Hepatocyte (in vitro differentiated cells): ENCODE measurements at regions not wholly inside any gene's neighbourhood (a gene's known extent, or its start where the extent isn't known, plus 50 kb on each side); places are given as distances from the start of the nearest gene placed in this dataset.

Source experiments
- DNase-seq: peaks from one replicate; pipeline ENCODE4 v3.0.0-alpha.2; 2016; ENCODE audit warnings: low spot score
- H2AFZ ChIP-seq: fragments of 200-600 bp; sonication (generic); 2 replicates; pipeline ENCODE4 v1.6.0; 2016; ENCODE audit warnings: antibody characterized with exemption, mild to moderate bottlenecking
- H3K27ac ChIP-seq: fragments of 200-600 bp; sonication (generic); 2 replicates; pipeline ENCODE4 v1.5.1; 2016; ENCODE audit warnings: mild to moderate bottlenecking
- H3K27me3 ChIP-seq: fragments of 200-600 bp; sonication (generic); 2 replicates; pipeline ENCODE4 v1.6.1; 2016
- H3K36me3 ChIP-seq: fragments of 200-600 bp; sonication (generic); replicated peaks from 2 replicates; pipeline ENCODE4 v1.5.1; 2016; ENCODE audit warnings: low read depth; ENCODE audit not compliant: insufficient read depth
- H3K4me1 ChIP-seq: fragments of 200-600 bp; sonication (generic); 2 replicates; pipeline ENCODE4 v1.5.1; 2016; ENCODE audit warnings: mild to moderate bottlenecking, moderate library complexity; ENCODE audit not compliant: insufficient read depth
- H3K4me2 ChIP-seq: fragments of 200-600 bp; sonication (generic); 2 replicates; pipeline ENCODE4 v1.6.0; 2016
- H3K4me3 ChIP-seq: fragments of 200-600 bp; sonication (generic); 2 replicates; pipeline ENCODE4 v1.5.1; 2016; ENCODE audit warnings: mild to moderate bottlenecking
- H3K79me2 ChIP-seq: fragments of 200-600 bp; sonication (generic); 2 replicates; pipeline ENCODE4 v1.6.0; 2017; ENCODE audit warnings: mild to moderate bottlenecking
- H3K9me2 ChIP-seq: fragments of 200-600 bp; sonication (generic); replicated peaks from 2 replicates; pipeline ENCODE4 v1.6.0; 2017; ENCODE audit warnings: mild to moderate bottlenecking; ENCODE audit not compliant: insufficient read depth
- H3K9me3 ChIP-seq: fragments of 200-600 bp; sonication (generic); 2 replicates; pipeline ENCODE4 v1.5.1; 2016; ENCODE audit warnings: low read depth, mild to moderate bottlenecking
- H4K20me1 ChIP-seq: fragments of 200-600 bp; sonication (generic); 2 replicates; pipeline ENCODE4 v1.6.0; 2016; ENCODE audit warnings: mild to moderate bottlenecking; ENCODE audit not compliant: insufficient read depth, poor library complexity, severe bottlenecking
- CTCF ChIP-seq: fragments of 200-600 bp; sonication (generic); IDR thresholded peaks from 2 replicates; pipeline ENCODE4 v1.5.1; 2016; ENCODE audit warnings: antibody characterized with exemption, mild to moderate bottlenecking; ENCODE audit not compliant: poor library complexity
- EZH2 ChIP-seq: fragments of 200-600 bp; sonication (generic); IDR thresholded peaks from 2 replicates; pipeline ENCODE4 v1.6.1; 2016; ENCODE audit warnings: antibody characterized with exemption, mild to moderate bottlenecking, borderline replicate concordance
- EZH2phosphoT487 ChIP-seq: fragments of 200-600 bp; sonication (generic); IDR thresholded peaks from one replicate; pipeline ENCODE4 v1.6.1; 2018; ENCODE audit warnings: antibody characterized with exemption, mild to moderate bottlenecking, low read depth, moderate library complexity; ENCODE audit not compliant: unreplicated experiment, severe bottlenecking
- WGBS: methylation state at CpG from one replicate; pipeline ENCODE4 v1.1.6; 2016; ENCODE audit warnings: low lambda C conversion rate; ENCODE audit errors: missing lambda C conversion rate; 5-methylcytosine and 5-hydroxymethylcytosine counted together

- Histone ChIP-seq H2AFZ (no peak overlapping the region), H3K36me3 (no peaks in the 10 kb centered on the region), H3K27me3 (no peaks in the 10 kb centered on the region), H3K79me2 (no peaks in the 10 kb centered on the region), H4K20me1 (no peaks in the 10 kb centered on the region), H3K4me1 (peaks cover 5% of the 10 kb centered on the region), H3K4me3 (no peak overlapping the region), H3K4me2 (no peak overlapping the region), H3K9me3 (no peaks in the 10 kb centered on the region), H3K27ac (no peak overlapping the region), H3K9me2 (no peaks in the 10 kb centered on the region)
- 67% methylated on average over 10 of the region's 10 CpGs for WGBS
- peak; percentile 19 for DNase-seq
- no peak for TF ChIP-seq EZH2
These were observed 240.1 kb downstream of the STIM2 start for GRCh38 chr4:27100713-27101112.

DNA sequence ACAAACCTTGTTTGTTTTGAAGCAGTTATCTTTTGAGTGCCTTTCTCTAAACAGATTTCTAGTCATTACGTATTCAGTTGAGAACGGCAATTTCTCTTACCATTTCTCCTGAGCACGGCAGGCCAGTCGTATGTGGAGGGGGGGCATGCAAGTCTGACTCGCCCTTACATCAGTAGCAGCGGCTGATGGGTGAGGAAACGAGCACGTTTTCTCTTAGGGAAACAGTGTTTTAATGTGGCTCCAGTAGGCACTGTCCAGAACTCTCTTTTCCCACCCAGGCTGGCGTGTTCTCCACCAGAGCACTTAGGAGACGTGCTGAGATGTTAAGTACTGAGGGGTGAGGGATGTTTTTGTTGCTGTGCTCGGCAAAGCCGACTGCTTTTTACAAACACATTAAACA is 240.5 kb downstream of the STIM2 start:
- TF ChIP-seq EZH2 = no peak
- TF ChIP-seq CTCF = no peak
- no peak for TF ChIP-seq EZH2phosphoT487
- H3K4me2 ChIP-seq = no peak overlapping the region
- no peak overlapping the region for H3K27ac ChIP-seq
- no peaks in the 10 kb centered on the region for H3K9me2 ChIP-seq
- DNase-seq = no peak
- H3K27me3 ChIP-seq = no peaks in the 10 kb centered on the region
- no peaks in the 10 kb centered on the region for H3K79me2 ChIP-seq
- H3K4me1 ChIP-seq = peaks cover 5% of the 10 kb centered on the region
- no peaks in the 10 kb centered on the region for H3K36me3 ChIP-seq
- 51% methylated on average over 12 of the region's 12 CpGs for WGBS
- no peaks in the 10 kb centered on the region for H3K9me3 ChIP-seq
- no peak overlapping the region for H3K4me3 ChIP-seq
- no peak overlapping the region for H2AFZ ChIP-seq
- H4K20me1 ChIP-seq = no peaks in the 10 kb centered on the region

DNA sequence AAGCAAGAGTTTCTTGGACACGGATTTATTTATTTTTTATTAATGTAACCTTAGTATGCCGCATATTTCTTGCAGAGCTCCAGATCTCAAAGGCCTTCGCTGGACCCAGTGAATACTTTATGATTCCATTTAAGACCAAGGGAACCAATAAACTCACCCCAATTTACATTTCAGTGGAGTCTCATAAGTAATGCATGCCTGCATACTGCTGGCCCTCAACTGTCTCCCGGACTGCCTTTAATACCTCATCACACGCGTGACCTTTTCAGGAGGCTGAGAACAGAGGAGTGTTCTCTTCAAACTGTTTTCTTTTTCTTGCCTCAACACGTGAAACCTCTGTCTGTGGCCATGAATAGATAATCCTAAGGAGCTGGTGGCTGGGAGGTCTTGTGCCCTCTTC is 240.9 kb downstream of the STIM2 start:
- Histone ChIP-seq H3K79me2 (no peaks in the 10 kb centered on the region), H3K4me1 (peaks cover 5% of the 10 kb centered on the region), H2AFZ (no peak overlapping the region), H3K36me3 (no peaks in the 10 kb centered on the region), H3K27me3 (no peaks in the 10 kb centered on the region), H3K9me3 (no peaks in the 10 kb centered on the region), H3K4me3 (no peak overlapping the region), H3K27ac (no peak overlapping the region), H3K9me2 (no peaks in the 10 kb centered on the region), H3K4me2 (no peak overlapping the region), H4K20me1 (no peaks in the 10 kb centered on the region)
- 80% methylated on average over 7 of the region's 7 CpGs for WGBS
- TF ChIP-seq EZH2phosphoT487 = no peak
- no peak for TF ChIP-seq CTCF
- TF ChIP-seq EZH2 = no peak
- no peak for DNase-seq

GRCh38 chr4:27111627-27112026 is 251.0 kb downstream of the STIM2 start:
- DNase-seq = no peak
- H3K4me3 ChIP-seq = no peak overlapping the region
- no peak for TF ChIP-seq EZH2
- TF ChIP-seq EZH2phosphoT487 = no peak
- TF ChIP-seq CTCF = no peak
- no peaks in the 10 kb centered on the region for H3K9me3 ChIP-seq
- no peak overlapping the region for H3K27ac ChIP-seq
- 84% methylated on average over 3 of the region's 3 CpGs for WGBS
- H3K79me2 ChIP-seq = no peaks in the 10 kb centered on the region
- no peak overlapping the region for H3K4me2 ChIP-seq
- no peaks in the 10 kb centered on the region for H4K20me1 ChIP-seq
- H2AFZ ChIP-seq = no peak overlapping the region
- H3K36me3 ChIP-seq = no peaks in the 10 kb centered on the region
- no peaks in the 10 kb centered on the region for H3K9me2 ChIP-seq
- H3K4me1 ChIP-seq = no peaks in the 10 kb centered on the region
- H3K27me3 ChIP-seq = no peaks in the 10 kb centered on the region
